SK-N-SH treated with all-trans-retinoic acid at 6 μM for 48 hours (cell line): ENCODE measurements at regions not wholly inside any gene's neighbourhood (a gene's known extent, or its start where the extent isn't known, plus 50 kb on each side); places are given as distances from the start of the nearest gene placed in this dataset.

ENCODE experiments used
- ATAC-seq: fragments of 200-7000 bp; cut with Tn5 transposase; 3 replicates; pipeline ENCODE4 v1.9.1; 2020; ENCODE audit warnings: mild to moderate bottlenecking, moderate library complexity
- ARNTL ChIP-seq: fragments of 450-650 bp; formaldehyde crosslinking; IDR thresholded peaks from 2 replicates; pipeline ENCODE4 v1.5.0; 2020; ENCODE audit warnings: low read depth, mild to moderate bottlenecking, moderate library complexity, borderline replicate concordance
- BACH2 ChIP-seq: fragments of 250-450 bp; sonication (Bioruptor Pico); IDR thresholded peaks from 2 replicates; pipeline ENCODE4 v1.9.0; 2021; ENCODE audit warnings: mild to moderate bottlenecking, borderline replicate concordance
- CREB5 ChIP-seq: fragments of 250-450 bp; sonication (Bioruptor Pico); IDR thresholded peaks from 2 replicates; pipeline ENCODE4 v1.5.1; 2020; ENCODE audit warnings: low read depth, mild to moderate bottlenecking, moderate library complexity
- CSDC2 ChIP-seq: fragments of 250-450 bp; sonication (Bioruptor Pico); IDR thresholded peaks from 2 replicates; pipeline ENCODE4 v1.5.0; 2020; ENCODE audit warnings: mild to moderate bottlenecking, moderate library complexity
- CSRNP3 ChIP-seq: fragments of 250-450 bp; sonication (Bioruptor Pico); IDR thresholded peaks from 2 replicates; pipeline ENCODE4 v1.5.1; 2021; ENCODE audit warnings: mild to moderate bottlenecking, moderate library complexity
- GLIS3 ChIP-seq: fragments of 250-450 bp; sonication (Bioruptor Pico); IDR thresholded peaks from 2 replicates; pipeline ENCODE4 v1.5.0; 2020; ENCODE audit warnings: mild to moderate bottlenecking, moderate library complexity
- ISL1 ChIP-seq: fragments of 250-450 bp; sonication (Bioruptor Pico); IDR thresholded peaks from 2 replicates; pipeline ENCODE4 v2.1.2; 2022; ENCODE audit warnings: mild to moderate bottlenecking, moderate library complexity
- PATZ1 ChIP-seq: fragments of 250-450 bp; sonication (Bioruptor Pico); IDR thresholded peaks from 2 replicates; pipeline ENCODE4 v1.8.0; 2020; ENCODE audit warnings: mild to moderate bottlenecking, moderate library complexity, borderline replicate concordance
- POU6F1 ChIP-seq: fragments of 250-450 bp; sonication (Bioruptor Pico); IDR thresholded peaks from 2 replicates; pipeline ENCODE4 v1.8.0; 2021; ENCODE audit warnings: low read depth, mild to moderate bottlenecking, moderate library complexity, borderline replicate concordance
- PPARA ChIP-seq: fragments of 250-450 bp; sonication (Bioruptor Pico); IDR thresholded peaks from 2 replicates; pipeline ENCODE4 v1.5.0; 2020; ENCODE audit warnings: mild to moderate bottlenecking, borderline replicate concordance
- RARB ChIP-seq: fragments of 250-450 bp; sonication (Bioruptor Pico); IDR thresholded peaks from 2 replicates; pipeline ENCODE4 v1.8.0; 2021; ENCODE audit warnings: mild to moderate bottlenecking, moderate library complexity
- SNAI2 ChIP-seq: fragments of 250-450 bp; sonication (Bioruptor Pico); IDR thresholded peaks from 2 replicates; pipeline ENCODE4 v1.5.0; 2020; ENCODE audit warnings: mild to moderate bottlenecking, moderate library complexity
- TCF4 ChIP-seq: fragments of 250-450 bp; sonication (Bioruptor Pico); IDR thresholded peaks from 2 replicates; pipeline ENCODE4 v1.8.0; 2021; ENCODE audit warnings: mild to moderate bottlenecking, moderate library complexity, borderline replicate concordance
- TOX ChIP-seq: fragments of 250-450 bp; sonication (Bioruptor Pico); IDR thresholded peaks from 2 replicates; pipeline ENCODE4 v1.8.0; 2021; ENCODE audit warnings: mild to moderate bottlenecking, moderate library complexity, borderline replicate concordance
- ZFP3 ChIP-seq: fragments of 250-450 bp; sonication (Bioruptor Pico); IDR thresholded peaks from 2 replicates; pipeline ENCODE4 v1.5.0; 2020; ENCODE audit warnings: mild to moderate bottlenecking, moderate library complexity
- ZFP30 ChIP-seq: fragments of 450-650 bp; formaldehyde crosslinking; IDR thresholded peaks from 2 replicates; pipeline ENCODE4 v1.5.0; 2022; ENCODE audit warnings: mild to moderate bottlenecking, moderate library complexity
- ZNF565 ChIP-seq: fragments of 450-650 bp; formaldehyde crosslinking; conservative IDR thresholded peaks from 2 replicates; pipeline ENCODE4 v1.5.0; 2020; ENCODE audit warnings: low read depth, mild to moderate bottlenecking, moderate library complexity
- ZNF8 ChIP-seq: fragments of 450-650 bp; formaldehyde crosslinking; IDR thresholded peaks from 2 replicates; pipeline ENCODE4 v1.5.0; 2020; ENCODE audit warnings: mild to moderate bottlenecking, moderate library complexity

GRCh38 chr9:30310711-30311110 lies 2073.7 kb upstream of the ACO1 start:
- ATAC-seq = no peak
- no peak for TF ChIP-seq TOX (CRISPR knock-in tag)
- no peak for TF ChIP-seq CSDC2 (CRISPR knock-in tag)
- TF ChIP-seq TCF4 (CRISPR knock-in tag) = no peak
- no peak for TF ChIP-seq ARNTL (CRISPR knock-in tag)
- TF ChIP-seq GLIS3 (CRISPR knock-in tag) = no peak
- TF ChIP-seq POU6F1 (CRISPR knock-in tag) = no peak
- no peak for TF ChIP-seq ZFP3 (CRISPR knock-in tag)
- TF ChIP-seq ZFP30 = no peak
- TF ChIP-seq ISL1 (CRISPR knock-in tag) = no peak
- TF ChIP-seq CSRNP3 (CRISPR knock-in tag) = no peak
- TF ChIP-seq ZNF8 (CRISPR knock-in tag) = no peak
- no peak for TF ChIP-seq SNAI2 (CRISPR knock-in tag)
- no peak for TF ChIP-seq CREB5 (CRISPR knock-in tag)

- ATAC-seq = no peak
Observed at GRCh38 chr9:30329431-30329830, 2055.0 kb upstream of the ACO1 start.

GRCh38 chr9:30348904-30349303 lies 2035.5 kb upstream of the ACO1 start:
- ATAC-seq = no peak
- no peak for TF ChIP-seq PPARA

More at GRCh38 chr9:30329431-30329830, 2055.0 kb upstream of the ACO1 start:
- no peak for TF ChIP-seq BACH2

- no peak for ATAC-seq
- TF ChIP-seq CSRNP3 (CRISPR knock-in tag) (no peak), ZFP30 (no peak), BACH2 (no peak), RARB (CRISPR knock-in tag) (no peak)
Observed at GRCh38 chr9:30349526-30350513, 2034.6 kb upstream of the ACO1 start.

GRCh38 chr9:30356221-30356620 lies 2028.2 kb upstream of the ACO1 start:
- ATAC-seq = no peak
- no peak for TF ChIP-seq PPARA
- no peak for TF ChIP-seq ZFP3 (CRISPR knock-in tag)
- TF ChIP-seq PATZ1 (CRISPR knock-in tag) = no peak
- TF ChIP-seq POU6F1 (CRISPR knock-in tag) = no peak
- no peak for TF ChIP-seq ARNTL (CRISPR knock-in tag)
- TF ChIP-seq TCF4 (CRISPR knock-in tag) = no peak
- no peak for TF ChIP-seq ZNF565 (CRISPR knock-in tag)
- no peak for TF ChIP-seq GLIS3 (CRISPR knock-in tag)
- TF ChIP-seq ISL1 (CRISPR knock-in tag) = no peak
- TF ChIP-seq CREB5 (CRISPR knock-in tag) = no peak
